HEK293T (cell line): ENCODE measurements at regions not wholly inside any gene's neighbourhood (a gene's known extent, or its start where the extent isn't known, plus 50 kb on each side); places are given as distances from the start of the nearest gene placed in this dataset.

Source experiments
- CTCF ChIA-PET: fragments of 350-600 bp; formaldehyde crosslinking; extraction: SDS; loops from one replicate; lab custom pipeline; 2021; ENCODE audit warnings: antibody characterized with exemption, inconsistent platforms; lab: Yijun Ruan, JAX
- POLR2A ChIA-PET: fragments of 350-600 bp; formaldehyde crosslinking; extraction: SDS; loops from one replicate; lab custom pipeline; 2020; ENCODE audit warnings: antibody characterized with exemption, inconsistent platforms; lab: Yijun Ruan, JAX
- DNase-seq: peaks from one replicate; pipeline ENCODE4 v3.0.0; 2012; ENCODE audit warnings: mixed read lengths; ENCODE audit errors: extremely low spot score
- ARNT ChIP-seq: fragments of 450-650 bp; IDR thresholded peaks from 2 replicates; pipeline ENCODE4 v1.6.1; 2017; ENCODE audit warnings: mild to moderate bottlenecking
- BHLHE40 ChIP-seq: fragments of 450-650 bp; IDR thresholded peaks from 2 replicates; pipeline ENCODE4 v1.6.1; 2016; ENCODE audit warnings: mild to moderate bottlenecking, moderate library complexity, borderline replicate concordance
- CTBP1 ChIP-seq: fragments of 450-650 bp; IDR thresholded peaks from 2 replicates; pipeline ENCODE4 v1.6.1; 2016; ENCODE audit warnings: borderline replicate concordance
- ELF4 ChIP-seq: fragments of 450-650 bp; IDR thresholded peaks from 2 replicates; pipeline ENCODE4 v1.6.1; 2017; ENCODE audit warnings: antibody characterized with exemption
- FOXA1 ChIP-seq: fragments of 450-650 bp; IDR thresholded peaks from 2 replicates; pipeline ENCODE4 v1.6.1; 2016; ENCODE audit warnings: mild to moderate bottlenecking
- FOXK2 ChIP-seq: fragments of 450-650 bp; IDR thresholded peaks from 2 replicates; pipeline ENCODE4 v1.6.1; 2016; ENCODE audit warnings: mild to moderate bottlenecking
- FOXM1 ChIP-seq: fragments of 450-650 bp; IDR thresholded peaks from 2 replicates; pipeline ENCODE4 v1.6.1; 2017; ENCODE audit warnings: mild to moderate bottlenecking, borderline replicate concordance
- HDGF ChIP-seq: fragments of 450-650 bp; IDR thresholded peaks from 2 replicates; pipeline ENCODE4 v1.6.1; 2017; ENCODE audit warnings: antibody characterized with exemption, borderline replicate concordance
- L3MBTL2 ChIP-seq: fragments of 450-650 bp; conservative IDR thresholded peaks from 2 replicates; pipeline ENCODE4 v1.6.1; 2016; ENCODE audit warnings: mild to moderate bottlenecking
- LEF1 ChIP-seq: fragments of 450-650 bp; IDR thresholded peaks from 2 replicates; pipeline ENCODE4 v1.6.1; 2017; ENCODE audit warnings: mild to moderate bottlenecking, borderline replicate concordance
- NFRKB ChIP-seq: fragments of 450-650 bp; IDR thresholded peaks from 2 replicates; pipeline ENCODE4 v1.6.1; 2016; ENCODE audit warnings: mild to moderate bottlenecking, moderate library complexity
- SP1 ChIP-seq: fragments of 450-650 bp; IDR thresholded peaks from 2 replicates; pipeline ENCODE4 v1.6.1; 2017
- SUZ12 ChIP-seq: fragments of 450-650 bp; IDR thresholded peaks from 2 replicates; pipeline ENCODE4 v1.6.1; 2016; ENCODE audit warnings: mild to moderate bottlenecking
- TARDBP ChIP-seq: fragments of 450-650 bp; IDR thresholded peaks from 2 replicates; pipeline ENCODE4 v1.6.1; 2016
- ZNF384 ChIP-seq: fragments of 450-650 bp; IDR thresholded peaks from 2 replicates; pipeline ENCODE4 v1.6.1; 2016
- TF ChIP-seq, protein P1 (sequence below): fragments of 450-650 bp; IDR thresholded peaks from 2 replicates; pipeline ENCODE4 v1.6.1; 2016

DNA sequence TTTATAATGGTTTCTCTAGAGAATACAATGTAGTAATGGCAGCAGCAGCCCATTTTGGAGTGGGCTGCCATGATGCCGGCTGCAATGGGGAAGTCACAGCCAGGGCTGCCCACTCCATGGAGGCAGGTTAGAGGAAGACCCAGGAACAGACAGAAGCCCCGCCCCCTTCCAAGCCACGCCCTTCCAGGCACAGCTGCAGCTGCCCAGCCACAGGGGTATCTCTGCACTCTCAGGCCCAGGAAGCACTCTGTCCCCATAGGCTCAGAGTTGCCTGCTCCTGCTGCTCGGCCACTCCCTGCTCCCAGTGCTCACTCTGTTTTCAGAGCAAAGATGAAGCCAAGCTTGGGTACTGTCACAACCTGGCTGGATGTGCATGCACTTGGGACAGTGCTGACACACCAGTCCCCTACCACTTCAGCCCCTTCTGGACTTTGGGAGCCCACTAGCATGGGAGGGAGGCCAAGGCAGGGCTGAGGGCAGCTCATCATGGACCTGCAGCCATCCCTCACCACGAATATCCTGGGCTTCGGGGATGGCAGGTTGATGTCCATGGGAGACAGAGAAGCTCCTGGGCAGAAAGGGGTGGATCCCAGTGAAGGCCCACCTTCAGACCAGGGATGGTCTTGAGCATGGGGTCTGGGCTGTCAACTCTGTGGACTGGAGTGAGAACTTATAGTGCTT is 1224.2 kb downstream of the SLITRK5 start:
- TF ChIP-seq ARNT (no peak), L3MBTL2 (no peak), SP1 (no peak), BHLHE40 (no peak), FOXK2 (no peak), SUZ12 (no peak)
- CTCF ChIA-PET = no interaction called here
- POLR2A ChIA-PET = no interaction called here
- no peak for DNase-seq

DNA sequence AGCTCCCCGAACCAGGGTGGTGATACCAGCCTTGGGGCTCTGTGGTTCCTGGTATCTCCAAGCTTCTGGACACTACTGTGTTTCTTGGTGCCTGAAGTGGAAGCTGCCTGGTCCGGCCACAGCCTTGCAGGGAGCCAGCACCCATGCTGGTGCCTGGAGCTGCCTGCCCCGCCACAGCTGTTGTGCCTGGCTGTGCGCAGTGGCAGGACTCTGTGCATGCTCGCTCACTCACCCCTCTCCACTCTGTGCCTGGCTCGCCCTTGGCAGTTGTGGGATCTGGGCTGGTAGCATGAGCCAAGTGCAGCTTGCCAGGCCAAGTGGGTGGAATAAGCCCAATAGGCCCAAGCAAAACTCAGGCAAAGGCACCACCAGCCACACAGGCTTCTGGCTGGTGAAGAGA is 1225.3 kb downstream of the SLITRK5 start:
- ChIA-PET POLR2A (no interaction called here), CTCF (no interaction called here)
- TF ChIP-seq FOXK2 = no peak
- TF ChIP-seq FOXA1 = no peak
- no peak for TF ChIP-seq HDGF
- no peak for TF ChIP-seq ELF4
- TF ChIP-seq ZNF384 = no peak
- TF ChIP-seq L3MBTL2 = no peak
- TF ChIP-seq SP1 = no peak
- TF ChIP-seq, protein P1, sequence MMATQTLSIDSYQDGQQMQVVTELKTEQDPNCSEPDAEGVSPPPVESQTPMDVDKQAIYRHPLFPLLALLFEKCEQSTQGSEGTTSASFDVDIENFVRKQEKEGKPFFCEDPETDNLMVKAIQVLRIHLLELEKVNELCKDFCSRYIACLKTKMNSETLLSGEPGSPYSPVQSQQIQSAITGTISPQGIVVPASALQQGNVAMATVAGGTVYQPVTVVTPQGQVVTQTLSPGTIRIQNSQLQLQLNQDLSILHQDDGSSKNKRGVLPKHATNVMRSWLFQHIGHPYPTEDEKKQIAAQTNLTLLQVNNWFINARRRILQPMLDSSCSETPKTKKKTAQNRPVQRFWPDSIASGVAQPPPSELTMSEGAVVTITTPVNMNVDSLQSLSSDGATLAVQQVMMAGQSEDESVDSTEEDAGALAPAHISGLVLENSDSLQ = no peak
- TF ChIP-seq NFRKB = no peak
- no peak for TF ChIP-seq ARNT
- no peak for DNase-seq

- ChIA-PET CTCF (no interaction called here), POLR2A (no interaction called here)
- TF ChIP-seq HDGF = no peak
- no peak for TF ChIP-seq ZNF384
- no peak for TF ChIP-seq ELF4
- no peak for TF ChIP-seq FOXK2
- no peak for TF ChIP-seq FOXA1
- no peak for TF ChIP-seq ARNT
- TF ChIP-seq TARDBP = no peak
- no peak for TF ChIP-seq SUZ12
- TF ChIP-seq SP1 = no peak
- no peak for TF ChIP-seq FOXM1
- no peak for TF ChIP-seq BHLHE40
- no peak for TF ChIP-seq L3MBTL2
- TF ChIP-seq, protein P1 = no peak
- TF ChIP-seq CTBP1 = no peak
- TF ChIP-seq LEF1 = no peak
- TF ChIP-seq NFRKB = no peak
- no peak for DNase-seq
These were observed 1237.8 kb downstream of the SLITRK5 start for GRCh38 chr13:88908961-88909441.

DNA sequence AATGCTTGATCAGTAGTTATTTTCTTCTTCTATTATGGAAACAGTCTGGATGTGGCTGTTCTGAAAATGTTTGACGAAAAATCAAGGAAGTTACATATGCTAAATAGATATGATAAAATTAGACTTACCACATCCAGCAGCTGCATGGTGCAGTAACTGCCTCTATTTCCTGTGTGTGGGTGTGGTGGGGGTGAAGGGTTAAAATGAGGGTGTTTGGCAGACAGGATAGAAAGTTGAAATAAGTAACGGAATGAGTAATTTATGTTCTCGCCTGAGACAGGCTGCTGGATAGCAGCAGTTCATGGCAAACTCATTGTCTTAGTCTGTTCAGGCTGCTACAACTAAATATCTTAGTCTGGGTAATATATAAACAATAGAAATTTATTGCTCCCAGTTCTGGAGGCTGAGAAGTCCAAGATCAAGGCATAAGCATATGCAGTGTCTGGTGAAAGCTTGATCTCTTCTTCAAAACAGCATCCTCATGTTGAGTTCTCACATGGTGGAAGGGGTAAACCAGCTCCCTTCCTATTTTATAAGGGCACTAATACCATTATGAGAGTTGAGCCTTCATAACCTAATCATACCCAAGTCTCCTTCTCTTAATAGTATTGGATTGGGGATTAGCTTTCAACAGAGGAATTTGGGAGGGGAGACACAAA is 1248.9 kb downstream of the SLITRK5 start:
- CTCF ChIA-PET = no interaction called here
- TF ChIP-seq SUZ12 = no peak
- TF ChIP-seq ARNT = no peak
- no peak for TF ChIP-seq LEF1
- TF ChIP-seq BHLHE40 = no peak
- TF ChIP-seq NFRKB = no peak
- no peak for TF ChIP-seq FOXK2
- no peak for TF ChIP-seq FOXM1
- no peak for TF ChIP-seq HDGF
- TF ChIP-seq SP1 = no peak
- TF ChIP-seq CTBP1 = no peak
- no peak for TF ChIP-seq L3MBTL2
- TF ChIP-seq, protein P1 = no peak
- no peak for TF ChIP-seq TARDBP
- TF ChIP-seq ZNF384 = no peak
- no peak for TF ChIP-seq ELF4
- no peak for TF ChIP-seq FOXA1
- no peak for DNase-seq
- POLR2A ChIA-PET = no interaction called here

DNA sequence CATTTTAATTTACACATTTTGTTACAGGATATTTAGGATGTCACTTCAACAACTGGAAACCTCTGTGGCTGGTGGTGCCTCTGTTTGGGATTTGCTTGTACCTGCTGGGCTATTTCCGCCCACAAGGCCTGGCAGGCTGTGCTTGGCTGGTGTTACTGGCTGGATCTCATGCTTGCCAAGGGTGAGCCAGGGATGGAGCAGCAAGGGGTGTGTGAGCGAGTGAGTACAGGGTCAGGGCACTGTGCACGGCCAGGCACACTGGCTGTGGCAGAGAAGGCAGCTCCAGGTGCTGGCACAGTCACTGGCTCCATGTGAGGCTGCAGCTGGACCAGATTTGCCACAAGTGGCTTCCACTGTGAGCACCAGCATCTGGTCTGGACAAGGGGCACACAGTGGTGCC is 1254.8 kb downstream of the SLITRK5 start:
- POLR2A ChIA-PET = no interaction called here
- no peak for DNase-seq
- TF ChIP-seq ZNF384 (no peak), SUZ12 (no peak)
- CTCF ChIA-PET = no interaction called here

GRCh38 chr13:88926890-88927502 is 1255.8 kb downstream of the SLITRK5 start:
- POLR2A ChIA-PET = no interaction called here
- CTCF ChIA-PET = no interaction called here
- TF ChIP-seq L3MBTL2 (no peak), CTBP1 (no peak), ELF4 (no peak), SP1 (no peak), LEF1 (no peak), NFRKB (no peak), HDGF (no peak), BHLHE40 (no peak), ARNT (no peak), FOXK2 (no peak), SUZ12 (no peak), FOXA1 (no peak), FOXM1 (no peak), TARDBP (no peak), ZNF384 (no peak)
- TF ChIP-seq, protein P1 = no peak
- no peak for DNase-seq
